GM12892 (cell line): ENCODE measurements at regions not wholly inside any gene's neighbourhood (a gene's known extent, or its start where the extent isn't known, plus 50 kb on each side); places are given as distances from the start of the nearest gene placed in this dataset.

Source experiments
- POLR2A ChIP-seq: IDR thresholded peaks from 2 replicates; pipeline ENCODE4 v1.6.1; 2011; ENCODE audit warnings: low read depth, low read length, control low read depth
- POLR2AphosphoS5 ChIP-seq: IDR thresholded peaks from 2 replicates; pipeline ENCODE4 v1.6.1; 2011; ENCODE audit warnings: low read depth, low read length, control low read depth
- TAF1 ChIP-seq: IDR thresholded peaks from 2 replicates; pipeline ENCODE4 v1.6.1; 2011; ENCODE audit warnings: low read depth, mild to moderate bottlenecking, control low read depth, low read length, borderline replicate concordance

GRCh38 chr13:94947392-94947791 lies 235.0 kb upstream of the SOX21 start:
- TF ChIP-seq POLR2A (no peak), TAF1 (no peak), POLR2AphosphoS5 (no peak)
